CD4-positive, alpha-beta T cell (primary cell): ENCODE measurements at regions not wholly inside any gene's neighbourhood (a gene's known extent, or its start where the extent isn't known, plus 50 kb on each side); places are given as distances from the start of the nearest gene placed in this dataset.
"Not testable (repeated sequence)": the region's sequence is repeated elsewhere in the genome, so short reads cannot be mapped to it uniquely, and the experiment has no call there.

Experiments used
- ATAC-seq: fragments of 200-7000 bp; cut with Tn5 transposase; one replicate; pipeline ENCODE4 v1.10.0; 2022; ENCODE audit warnings: mild to moderate bottlenecking; ENCODE audit not compliant: poor library complexity
- CTCF ChIA-PET: fragments of 350-600 bp; sonication (Branson Sonifier 250); formaldehyde crosslinking; loops from one replicate; lab custom pipeline; 2021; ENCODE audit warnings: antibody characterized with exemption, inconsistent platforms; lab: Charles Lee
- POLR2A ChIA-PET: fragments of 350-600 bp; sonication (Branson Sonifier 250); formaldehyde crosslinking; loops from one replicate; lab custom pipeline; 2021; ENCODE audit warnings: antibody characterized with exemption, inconsistent platforms; lab: Charles Lee
- DNase-seq, 14 experiments: peaks; one replicate each; pipeline ENCODE4 v3.0.0-alpha.2; 2013 to 2020; ENCODE audit warnings: mixed read lengths in 2 of 14
- H3K27ac ChIP-seq, 2 donors: one replicate each; pipeline versions ENCODE4 v1.5.1 to v1.7.0; 2013; ENCODE audit warnings: low read length in 2 of 2, low read depth in 1 of 2, mild to moderate bottlenecking in 1 of 2
- H3K27me3 ChIP-seq, 2 experiments: 1 replicate in 1 of 2; 2 replicates in 1 of 2; pipeline versions ENCODE4 v1.6.1 to v1.7.0; 2013; ENCODE audit warnings: low read length in 2 of 2, control low read depth in 1 of 2, mild to moderate bottlenecking in 1 of 2, moderate library complexity in 1 of 2; ENCODE audit not compliant: insufficient read depth in 2 of 2, control insufficient read depth in 1 of 2
- H3K36me3 ChIP-seq: one replicate; pipeline ENCODE4 v1.6.1; 2013; ENCODE audit warnings: low read length, control low read depth; ENCODE audit not compliant: insufficient read depth
- H3K4me1 ChIP-seq: one replicate; pipeline ENCODE4 v1.6.1; 2013; ENCODE audit warnings: low read length, control low read depth; ENCODE audit not compliant: insufficient read depth
- H3K4me3 ChIP-seq: one replicate; pipeline ENCODE4 v1.5.1; 2013; ENCODE audit warnings: mild to moderate bottlenecking, low read length, moderate library complexity
- H3K9me3 ChIP-seq, 2 experiments: 1 replicate in 1 of 2; 2 replicates in 1 of 2; pipeline versions ENCODE4 v1.6.1 to v1.7.0; 2013; ENCODE audit warnings: low read length in 2 of 2, mild to moderate bottlenecking in 2 of 2, control low read depth in 1 of 2, moderate library complexity in 1 of 2; ENCODE audit not compliant: control insufficient read depth in 1 of 2, insufficient read depth in 1 of 2
- H3K27ac Mint-ChIP-seq: one replicate; pipeline ENCODE4 v1.8.0; 2020; ENCODE audit warnings: mixed read lengths
- H3K27me3 Mint-ChIP-seq: one replicate; pipeline ENCODE4 v1.8.0; 2021; ENCODE audit warnings: mixed read lengths
- H3K36me3 Mint-ChIP-seq: one replicate; pipeline ENCODE4 v1.8.0; 2021; ENCODE audit warnings: low read depth, mixed read lengths
- H3K4me1 Mint-ChIP-seq: one replicate; pipeline ENCODE4 v1.8.0; 2021; ENCODE audit warnings: low read depth, mixed read lengths
- H3K4me3 Mint-ChIP-seq: one replicate; pipeline ENCODE4 v1.8.0; 2020; ENCODE audit warnings: mild to moderate bottlenecking, mixed read lengths
- H3K9me3 Mint-ChIP-seq: one replicate; pipeline ENCODE4 v1.8.0; 2020; ENCODE audit warnings: mixed read lengths
- CTCF ChIP-seq: fragments of 200-600 bp; IDR thresholded peaks from one replicate; pipeline ENCODE4 v1.8.0; 2022; ENCODE audit warnings: antibody characterized with exemption, mild to moderate bottlenecking
- intact Hi-C, 2 experiments: fragments of 100-400 bp; cut with DNase I in 1 of 2; cut with micrococcal nuclease in 1 of 2; formaldehyde crosslinking; loops; one replicate each; pipeline versions ENCODE4 v1.15.1 to v1.9.0; 2023 to 2025; cut with DNase I, micrococcal nuclease

GRCh38 chr6:102813489-102814275 is 1420.2 kb downstream of the GRIK2 start:
- no peak overlapping the region for H3K4me3 Mint-ChIP-seq

GRCh38 chr6:102812242-102812641 is 1418.7 kb downstream of the GRIK2 start:
- H3K27ac ChIP-seq, result no peak overlapping the region
- intact Hi-C loops, result no loop called here
- H3K9me3 ChIP-seq, result peaks cover 0 to 6% of the 10 kb centered on the region in 2 experiments
- no peak overlapping the region for H3K4me3 ChIP-seq
- DNase-seq, result no peak
- no peaks in the 10 kb centered on the region for H3K36me3 Mint-ChIP-seq
- H3K4me3 Mint-ChIP-seq, result no peak overlapping the region
- ChIA-PET CTCF (no interaction called here), POLR2A (no interaction called here)
- no peaks in the 10 kb centered on the region for H3K27me3 ChIP-seq
- TF ChIP-seq CTCF, result no peak
- H3K4me1 Mint-ChIP-seq, result no peaks in the 10 kb centered on the region
- H3K4me1 ChIP-seq, result no peaks in the 10 kb centered on the region
- peaks cover 9% of the 10 kb centered on the region for H3K9me3 Mint-ChIP-seq
- no peaks in the 10 kb centered on the region for H3K36me3 ChIP-seq
- H3K27me3 Mint-ChIP-seq, result no peaks in the 10 kb centered on the region
- no peak for ATAC-seq
- no peak overlapping the region for H3K27ac Mint-ChIP-seq

More at GRCh38 chr6:102813489-102814275, 1420.2 kb downstream of the GRIK2 start:
- ATAC-seq, result no peak
- Mint-ChIP-seq H3K27ac (no peak overlapping the region), H3K27me3 (no peaks in the 10 kb centered on the region), H3K4me1 (no peaks in the 10 kb centered on the region), H3K9me3 (peaks cover 5% of the 10 kb centered on the region), H3K36me3 (no peaks in the 10 kb centered on the region)
- no peaks in the 10 kb centered on the region for H3K36me3 ChIP-seq
- no peak for TF ChIP-seq CTCF
- no peak overlapping the region for H3K27ac ChIP-seq
- intact Hi-C loops, result no loop called here
- no peaks in the 10 kb centered on the region for H3K27me3 ChIP-seq
- no peak overlapping the region for H3K4me3 ChIP-seq
- DNase-seq, result no peak
- POLR2A ChIA-PET, result no interaction called here
- H3K4me1 ChIP-seq, result no peaks in the 10 kb centered on the region
- peaks cover 0 to 6% of the 10 kb centered on the region in 2 experiments for H3K9me3 ChIP-seq
- CTCF ChIA-PET, result no interaction called here

- H3K36me3 Mint-ChIP-seq, H3K27me3 Mint-ChIP-seq, H3K4me3 Mint-ChIP-seq, H3K9me3 ChIP-seq, H3K27ac ChIP-seq, POLR2A ChIA-PET, DNase-seq, H3K9me3 Mint-ChIP-seq, H3K27me3 ChIP-seq, H3K4me1 ChIP-seq, ATAC-seq, H3K36me3 ChIP-seq, CTCF ChIA-PET, H3K4me3 ChIP-seq, H3K27ac Mint-ChIP-seq, H3K4me1 Mint-ChIP-seq, intact Hi-C loops: not testable (repeated sequence)
These were observed 1415.5 kb downstream of the GRIK2 start for GRCh38 chr6:102808944-102809505.
